ENCODE measurements at regions not wholly inside any gene's neighbourhood (a gene's known extent, or its start where the extent isn't known, plus 50 kb on each side); places are given as distances from the start of the nearest gene placed in this dataset.

- H3K4me3 ChIP-seq (ENCODE audit: low read depth, low read length): no peak overlapping the region
- intact Hi-C loops (cut with micrococcal nuclease; ENCODE audit: unreplicated experiment): no loop called here
- Mint-ChIP-seq H3K9me3 (ENCODE audit: unreplicated experiment) (no peaks in the 10 kb centered on the region), H3K4me3 (ENCODE audit: unreplicated experiment) (no peak overlapping the region), H3K27ac (ENCODE audit: unreplicated experiment) (no peak overlapping the region), H3K36me3 (ENCODE audit: insufficient read depth, unreplicated experiment) (no peaks in the 10 kb centered on the region), H3K27me3 (ENCODE audit: insufficient read depth, unreplicated experiment) (no peaks in the 10 kb centered on the region), H3K4me1 (ENCODE audit: low read depth, unreplicated experiment) (no peaks in the 10 kb centered on the region)
- no peaks in the 10 kb centered on the region for H3K36me3 ChIP-seq (ENCODE audit: control insufficient read depth, insufficient read depth, low read length)
- POLR2A ChIA-PET: no interaction called here
- CTCF ChIA-PET: no interaction called here
- H3K27me3 ChIP-seq (replicated peaks; ENCODE audit: control insufficient read depth, insufficient read depth, low read length): no peaks in the 10 kb centered on the region
- H3K4me1 ChIP-seq: no peaks in the 10 kb centered on the region
- TF ChIP-seq, protein P1, sequence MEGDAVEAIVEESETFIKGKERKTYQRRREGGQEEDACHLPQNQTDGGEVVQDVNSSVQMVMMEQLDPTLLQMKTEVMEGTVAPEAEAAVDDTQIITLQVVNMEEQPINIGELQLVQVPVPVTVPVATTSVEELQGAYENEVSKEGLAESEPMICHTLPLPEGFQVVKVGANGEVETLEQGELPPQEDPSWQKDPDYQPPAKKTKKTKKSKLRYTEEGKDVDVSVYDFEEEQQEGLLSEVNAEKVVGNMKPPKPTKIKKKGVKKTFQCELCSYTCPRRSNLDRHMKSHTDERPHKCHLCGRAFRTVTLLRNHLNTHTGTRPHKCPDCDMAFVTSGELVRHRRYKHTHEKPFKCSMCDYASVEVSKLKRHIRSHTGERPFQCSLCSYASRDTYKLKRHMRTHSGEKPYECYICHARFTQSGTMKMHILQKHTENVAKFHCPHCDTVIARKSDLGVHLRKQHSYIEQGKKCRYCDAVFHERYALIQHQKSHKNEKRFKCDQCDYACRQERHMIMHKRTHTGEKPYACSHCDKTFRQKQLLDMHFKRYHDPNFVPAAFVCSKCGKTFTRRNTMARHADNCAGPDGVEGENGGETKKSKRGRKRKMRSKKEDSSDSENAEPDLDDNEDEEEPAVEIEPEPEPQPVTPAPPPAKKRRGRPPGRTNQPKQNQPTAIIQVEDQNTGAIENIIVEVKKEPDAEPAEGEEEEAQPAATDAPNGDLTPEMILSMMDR (IDR thresholded peaks at IDR 0.05; ENCODE audit: insufficient read depth in 1 of 2, low read depth in 1 of 2, low read length in 1 of 2, severe bottlenecking in 1 of 2, unreplicated experiment in 1 of 2): no peak
- DNase-seq: no peak
- no peaks in the 10 kb centered on the region for H3K9me3 ChIP-seq
- no TSS peak for BruUV-seq (replicated peaks)
Measured at GRCh38 chr3:31455524-31455923, 77.2 kb upstream of the STT3B start.

- H3K4me3 ChIP-seq (ENCODE audit: low read depth, low read length): no peak overlapping the region
- no peaks in the 10 kb centered on the region for H3K36me3 ChIP-seq (ENCODE audit: control insufficient read depth, insufficient read depth, low read length)
- Mint-ChIP-seq H3K4me3 (ENCODE audit: unreplicated experiment) (no peak overlapping the region), H3K4me1 (ENCODE audit: low read depth, unreplicated experiment) (no peaks in the 10 kb centered on the region), H3K27me3 (ENCODE audit: insufficient read depth, unreplicated experiment) (no peaks in the 10 kb centered on the region), H3K27ac (ENCODE audit: unreplicated experiment) (no peak overlapping the region), H3K36me3 (ENCODE audit: insufficient read depth, unreplicated experiment) (no peaks in the 10 kb centered on the region), H3K9me3 (ENCODE audit: unreplicated experiment) (no peaks in the 10 kb centered on the region)
- no peaks in the 10 kb centered on the region for H3K27me3 ChIP-seq (replicated peaks; ENCODE audit: control insufficient read depth, insufficient read depth, low read length)
- ChIA-PET CTCF (no interaction called here), POLR2A (no interaction called here)
- H3K4me1 ChIP-seq: no peaks in the 10 kb centered on the region
- no TSS peak for BruUV-seq (replicated peaks)
- intact Hi-C loops (cut with micrococcal nuclease; ENCODE audit: unreplicated experiment): no loop called here
- no peaks in the 10 kb centered on the region for H3K9me3 ChIP-seq
- TF ChIP-seq, protein P1 (IDR thresholded peaks at IDR 0.05; ENCODE audit: insufficient read depth in 1 of 2, low read depth in 1 of 2, low read length in 1 of 2, severe bottlenecking in 1 of 2, unreplicated experiment in 1 of 2): no peak
- no peak for DNase-seq
Measured at GRCh38 chr3:31456373-31456772, 76.4 kb upstream of the STT3B start.

- Histone ChIP-seq H3K27me3 (replicated peaks; ENCODE audit: control insufficient read depth, insufficient read depth, low read length) (no peaks in the 10 kb centered on the region), H3K36me3 (ENCODE audit: control insufficient read depth, insufficient read depth, low read length) (no peaks in the 10 kb centered on the region), H3K9me3 (no peaks in the 10 kb centered on the region), H3K4me3 (ENCODE audit: low read depth, low read length) (no peak overlapping the region), H3K4me1 (no peaks in the 10 kb centered on the region)
- CTCF ChIA-PET: no interaction called here
- POLR2A ChIA-PET: no interaction called here
- Mint-ChIP-seq H3K4me1 (ENCODE audit: low read depth, unreplicated experiment) (no peaks in the 10 kb centered on the region), H3K27me3 (ENCODE audit: insufficient read depth, unreplicated experiment) (no peaks in the 10 kb centered on the region), H3K4me3 (ENCODE audit: unreplicated experiment) (no peak overlapping the region), H3K36me3 (ENCODE audit: insufficient read depth, unreplicated experiment) (no peaks in the 10 kb centered on the region), H3K27ac (ENCODE audit: unreplicated experiment) (no peak overlapping the region), H3K9me3 (ENCODE audit: unreplicated experiment) (no peaks in the 10 kb centered on the region)
- TF ChIP-seq, protein P1 (IDR thresholded peaks at IDR 0.05; ENCODE audit: insufficient read depth in 1 of 2, low read depth in 1 of 2, low read length in 1 of 2, severe bottlenecking in 1 of 2, unreplicated experiment in 1 of 2): no peak
- intact Hi-C loops (cut with micrococcal nuclease; ENCODE audit: unreplicated experiment): no loop called here
- no peak for DNase-seq
- no TSS peak for BruUV-seq (replicated peaks)
Measured at GRCh38 chr3:31461426-31461825, 71.3 kb upstream of the STT3B start.
